ENCODE measurements at regions not wholly inside any gene's neighbourhood (a gene's known extent, or its start where the extent isn't known, plus 50 kb on each side); places are given as distances from the start of the nearest gene placed in this dataset.

DNA sequence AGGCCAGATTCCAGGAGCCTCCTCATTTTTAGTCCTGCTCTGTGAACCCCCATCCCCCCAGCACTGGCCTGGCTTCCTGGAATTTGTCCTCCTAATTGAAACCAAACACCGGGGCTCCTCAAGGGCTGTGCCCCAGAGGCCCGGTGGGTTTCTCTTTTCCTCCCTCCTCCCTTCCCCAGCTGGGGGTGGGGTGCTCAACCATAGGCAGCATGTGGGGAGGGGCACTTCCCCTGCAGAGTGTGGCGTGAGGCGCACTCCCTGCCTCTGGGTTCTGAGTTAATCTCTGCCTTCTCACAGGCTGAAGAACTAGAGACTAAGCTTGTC is 67.5 kb upstream of the ACOT11 start:
- TF ChIP-seq, protein P1, sequence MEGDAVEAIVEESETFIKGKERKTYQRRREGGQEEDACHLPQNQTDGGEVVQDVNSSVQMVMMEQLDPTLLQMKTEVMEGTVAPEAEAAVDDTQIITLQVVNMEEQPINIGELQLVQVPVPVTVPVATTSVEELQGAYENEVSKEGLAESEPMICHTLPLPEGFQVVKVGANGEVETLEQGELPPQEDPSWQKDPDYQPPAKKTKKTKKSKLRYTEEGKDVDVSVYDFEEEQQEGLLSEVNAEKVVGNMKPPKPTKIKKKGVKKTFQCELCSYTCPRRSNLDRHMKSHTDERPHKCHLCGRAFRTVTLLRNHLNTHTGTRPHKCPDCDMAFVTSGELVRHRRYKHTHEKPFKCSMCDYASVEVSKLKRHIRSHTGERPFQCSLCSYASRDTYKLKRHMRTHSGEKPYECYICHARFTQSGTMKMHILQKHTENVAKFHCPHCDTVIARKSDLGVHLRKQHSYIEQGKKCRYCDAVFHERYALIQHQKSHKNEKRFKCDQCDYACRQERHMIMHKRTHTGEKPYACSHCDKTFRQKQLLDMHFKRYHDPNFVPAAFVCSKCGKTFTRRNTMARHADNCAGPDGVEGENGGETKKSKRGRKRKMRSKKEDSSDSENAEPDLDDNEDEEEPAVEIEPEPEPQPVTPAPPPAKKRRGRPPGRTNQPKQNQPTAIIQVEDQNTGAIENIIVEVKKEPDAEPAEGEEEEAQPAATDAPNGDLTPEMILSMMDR (conservative IDR thresholded peaks at IDR 0.05; ENCODE audit: low read depth, low read length): no peak
- no peak for DNase-seq (ENCODE audit: low read depth)
- no peak overlapping the region for H3K4me3 ChIP-seq (ENCODE audit: low read depth, low read length)

DNA sequence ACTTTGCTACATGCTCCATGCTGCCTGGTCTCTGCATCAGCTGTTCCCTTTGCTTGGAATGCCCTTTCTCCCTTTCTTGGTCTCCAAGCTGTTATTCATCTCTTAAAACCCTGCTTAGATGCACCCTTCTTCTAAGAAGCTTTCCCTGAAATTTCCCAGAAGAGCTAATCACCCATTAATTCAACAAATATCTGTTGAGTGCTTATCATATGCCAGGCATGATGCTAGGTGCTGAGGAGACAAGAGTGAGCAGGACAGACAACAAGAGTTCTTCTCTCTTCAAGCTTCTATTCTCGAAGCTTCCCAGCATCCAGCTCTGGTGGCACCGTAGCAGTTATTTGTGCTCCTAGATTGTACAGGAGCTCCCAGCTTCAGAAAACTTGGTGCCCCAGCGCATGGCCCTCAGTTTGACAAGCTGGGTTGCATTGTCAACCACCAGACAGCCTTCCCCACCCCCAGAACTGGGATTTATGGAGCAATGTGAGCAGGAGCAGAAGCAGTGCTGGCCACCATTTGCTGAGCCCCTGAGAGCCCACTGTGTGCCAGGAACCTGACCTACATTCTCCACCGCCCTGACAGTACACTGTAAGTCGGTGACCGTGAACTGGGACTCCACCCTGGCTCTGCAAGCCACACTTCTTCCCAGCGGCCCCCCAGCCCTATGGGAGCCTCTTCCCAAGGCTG is 68.0 kb upstream of the ACOT11 start:
- H3K4me3 ChIP-seq (ENCODE audit: low read depth, low read length): no peak overlapping the region
- TF ChIP-seq, protein P1 (conservative IDR thresholded peaks at IDR 0.05; ENCODE audit: low read depth, low read length): no peak
- no peak for DNase-seq (ENCODE audit: low read depth)

DNA sequence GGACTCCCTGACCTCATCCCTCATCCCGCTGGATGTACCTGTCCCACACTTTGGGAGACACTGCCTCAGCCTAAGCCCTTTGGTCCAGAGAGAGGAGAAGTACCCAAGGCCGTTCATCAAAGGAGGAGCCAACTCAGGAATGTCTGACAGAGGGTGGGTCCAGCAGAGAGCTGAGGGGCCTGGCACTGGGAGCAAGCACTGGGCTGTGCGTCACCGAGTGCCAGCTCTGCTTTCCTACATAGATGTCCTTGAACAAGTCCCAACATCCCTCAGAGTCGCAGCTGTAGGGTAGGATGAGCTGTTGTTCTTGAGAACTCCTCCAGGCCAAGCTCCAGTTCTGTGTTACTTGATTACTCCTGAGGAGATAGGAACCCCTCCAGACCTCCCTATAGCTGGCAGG is 68.8 kb upstream of the ACOT11 start:
- H3K4me3 ChIP-seq (ENCODE audit: low read depth, low read length): no peak overlapping the region
- DNase-seq (ENCODE audit: low read depth): no peak
- TF ChIP-seq, protein P1 (conservative IDR thresholded peaks at IDR 0.05; ENCODE audit: low read depth, low read length): no peak

DNA sequence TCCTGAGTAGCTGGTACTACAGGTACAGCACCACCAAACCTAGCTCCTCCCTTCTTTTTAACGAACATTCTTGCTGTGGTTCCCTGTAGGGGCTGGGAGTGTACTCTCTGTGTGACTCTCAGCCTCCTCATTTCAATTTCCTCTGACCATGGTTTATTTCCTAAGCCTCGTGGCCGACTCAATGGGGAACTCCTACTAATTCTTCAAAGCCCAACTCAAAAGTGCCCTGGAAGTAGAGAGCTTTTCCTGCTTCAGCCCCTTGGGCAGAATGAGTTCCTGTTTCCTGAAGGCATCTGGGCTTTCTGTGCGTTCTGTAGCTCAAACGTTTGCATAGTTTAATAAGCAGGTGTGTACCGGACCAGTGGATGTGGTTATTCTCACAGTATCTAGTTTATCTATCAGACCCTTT is 70.9 kb upstream of the ACOT11 start:
- H3K4me3 ChIP-seq (ENCODE audit: low read depth, low read length): no peak overlapping the region
- TF ChIP-seq, protein P1 (conservative IDR thresholded peaks at IDR 0.05; ENCODE audit: low read depth, low read length): no peak
- no peak for DNase-seq (ENCODE audit: low read depth)

DNA sequence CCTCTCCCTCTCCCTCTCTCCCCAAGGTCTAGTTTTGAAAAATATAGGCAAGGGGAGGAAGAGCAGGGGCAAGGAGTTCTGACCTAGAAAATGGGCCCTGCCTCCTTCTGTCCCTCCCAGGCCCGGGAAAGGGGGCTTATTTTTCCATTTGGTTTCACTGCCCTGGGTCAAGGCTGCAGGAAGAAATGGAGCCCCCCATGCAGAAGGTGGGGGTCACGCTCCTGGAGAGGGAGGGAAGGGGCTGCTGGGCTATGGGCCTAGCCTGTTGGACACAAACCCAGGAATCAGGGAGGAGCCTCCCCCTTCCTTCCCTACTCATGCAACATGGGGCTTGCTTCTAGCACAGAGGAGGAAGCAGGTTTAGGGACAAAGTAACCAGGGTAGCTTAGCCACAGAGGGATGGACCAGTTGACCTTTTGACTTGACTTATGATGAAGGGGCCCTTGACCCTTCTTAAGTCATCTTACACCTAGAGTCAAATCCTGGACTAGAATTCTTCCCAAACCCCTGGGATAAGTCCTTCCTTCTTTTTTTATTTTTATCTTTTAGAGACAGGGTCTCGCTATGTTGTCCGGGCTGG is 70.4 kb upstream of the SSBP3 start:
- TF ChIP-seq, protein P1 (conservative IDR thresholded peaks at IDR 0.05; ENCODE audit: low read depth, low read length): no peak
- no peak overlapping the region for H3K4me3 ChIP-seq (ENCODE audit: low read depth, low read length)
- DNase-seq (ENCODE audit: low read depth): no peak

DNA sequence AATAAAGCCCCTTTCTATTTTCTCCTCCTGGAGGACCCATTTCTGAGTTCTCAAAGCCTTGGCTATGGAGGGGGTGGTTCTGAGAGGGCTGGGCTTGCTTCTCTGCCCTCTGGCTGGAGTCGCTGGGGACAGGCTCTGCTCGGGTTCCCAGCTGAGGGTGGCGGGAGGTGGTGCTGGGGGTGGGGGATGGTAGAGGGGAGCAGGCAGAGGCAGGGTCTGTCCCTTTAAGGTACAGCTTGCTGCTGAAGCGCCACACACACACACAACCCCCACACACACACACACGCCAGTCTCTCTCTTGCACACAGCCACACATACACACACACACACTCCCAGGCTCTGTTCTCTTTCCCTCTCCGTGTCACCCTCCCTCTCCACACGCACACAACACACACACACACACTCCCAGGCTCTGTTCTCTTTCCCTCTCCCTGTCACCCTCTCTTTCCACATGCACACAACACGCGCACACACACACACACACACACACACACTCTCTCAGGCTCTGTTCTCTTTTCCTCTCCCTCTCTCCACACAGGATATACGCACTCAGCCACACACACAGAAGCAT is 69.8 kb upstream of the SSBP3 start:
- TF ChIP-seq, protein P1 (conservative IDR thresholded peaks at IDR 0.05; ENCODE audit: low read depth, low read length): no peak
- DNase-seq (ENCODE audit: low read depth): no peak

More for the DNA sequence above, 69.8 kb upstream of the SSBP3 start:
- H3K4me3 ChIP-seq (ENCODE audit: low read depth, low read length): no peak overlapping the region
